Activated B cell treated with CpG ODN at 0.5 μM for 24 hours (primary cell): ENCODE measurements at regions not wholly inside any gene's neighbourhood (a gene's known extent, or its start where the extent isn't known, plus 50 kb on each side); places are given as distances from the start of the nearest gene placed in this dataset.

Source experiments
- ATAC-seq: fragments of 200-7000 bp; cut with Tn5 transposase; one replicate; pipeline ENCODE4 v1.10.0; 2021; ENCODE audit warnings: low read depth, mild to moderate bottlenecking, moderate library complexity
- CTCF ChIA-PET: fragments of 350-600 bp; sonication (Branson Sonifier 250); formaldehyde crosslinking; loops from one replicate; lab custom pipeline; 2021; ENCODE audit warnings: antibody characterized with exemption; lab: Charles Lee
- POLR2A ChIA-PET: fragments of 350-600 bp; sonication (Branson Sonifier 250); formaldehyde crosslinking; loops from one replicate; lab custom pipeline; 2021; ENCODE audit warnings: antibody characterized with exemption; lab: Charles Lee
- DNase-seq: peaks from one replicate; pipeline ENCODE4 v3.0.0; 2022
- H3K27ac Mint-ChIP-seq: one replicate; pipeline ENCODE4 v1.8.0; 2020; ENCODE audit warnings: mixed read lengths
- H3K27me3 Mint-ChIP-seq: one replicate; pipeline ENCODE4 v1.8.0; 2021; ENCODE audit warnings: mixed read lengths
- H3K36me3 Mint-ChIP-seq: one replicate; pipeline ENCODE4 v1.8.0; 2021; ENCODE audit warnings: low read depth, mixed read lengths
- H3K4me1 Mint-ChIP-seq: one replicate; pipeline ENCODE4 v1.8.0; 2021; ENCODE audit warnings: mixed read lengths
- H3K4me3 Mint-ChIP-seq: one replicate; pipeline ENCODE4 v1.8.0; 2020; ENCODE audit warnings: mild to moderate bottlenecking, mixed read lengths
- H3K9me3 Mint-ChIP-seq: one replicate; pipeline ENCODE4 v1.8.0; 2020; ENCODE audit warnings: mixed read lengths
- intact Hi-C: fragments of 100-400 bp; cut with micrococcal nuclease; formaldehyde crosslinking; loops from one replicate; pipeline ENCODE4 v1.15.1; 2024
- TF ChIP-seq, protein P1 (sequence below): fragments of 200-600 bp; IDR thresholded peaks from one replicate; pipeline ENCODE4 v1.8.0; 2022; ENCODE audit warnings: antibody characterized with exemption, mild to moderate bottlenecking

DNA sequence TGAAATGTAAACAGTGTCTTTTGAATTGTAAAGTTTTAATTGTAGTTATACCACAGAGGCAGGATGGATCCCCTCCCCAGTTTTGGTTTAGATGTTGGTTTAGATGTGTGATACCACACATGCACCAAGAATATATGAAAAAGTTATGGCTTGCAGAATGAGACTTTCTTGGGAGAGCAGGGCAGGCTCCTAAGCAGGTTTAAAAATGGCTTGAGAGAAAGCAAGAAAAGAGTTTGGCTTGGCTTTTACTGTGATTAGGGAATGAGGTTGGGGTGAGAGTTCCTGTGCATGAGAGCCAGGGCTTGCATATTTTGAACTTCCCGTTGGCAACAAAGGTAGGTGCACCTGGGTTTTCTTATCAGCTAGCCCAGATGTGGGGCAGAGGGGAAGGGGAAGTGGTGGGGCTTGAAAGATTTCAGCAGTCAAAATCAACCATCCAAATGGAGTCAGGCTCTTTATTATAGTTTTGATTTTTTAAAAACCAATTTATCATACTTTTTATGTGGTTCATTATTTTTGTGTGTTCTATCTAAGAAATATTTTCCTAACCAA is 246.9 kb downstream of the MTX2 start:
- Mint-ChIP-seq H3K27ac (no peak overlapping the region), H3K4me1 (peaks cover 3% of the 10 kb centered on the region), H3K4me3 (no peak overlapping the region), H3K27me3 (peaks cover 8% of the 10 kb centered on the region), H3K9me3 (no peaks in the 10 kb centered on the region), H3K36me3 (no peaks in the 10 kb centered on the region)
- no peak for DNase-seq
- TF ChIP-seq, protein P1, sequence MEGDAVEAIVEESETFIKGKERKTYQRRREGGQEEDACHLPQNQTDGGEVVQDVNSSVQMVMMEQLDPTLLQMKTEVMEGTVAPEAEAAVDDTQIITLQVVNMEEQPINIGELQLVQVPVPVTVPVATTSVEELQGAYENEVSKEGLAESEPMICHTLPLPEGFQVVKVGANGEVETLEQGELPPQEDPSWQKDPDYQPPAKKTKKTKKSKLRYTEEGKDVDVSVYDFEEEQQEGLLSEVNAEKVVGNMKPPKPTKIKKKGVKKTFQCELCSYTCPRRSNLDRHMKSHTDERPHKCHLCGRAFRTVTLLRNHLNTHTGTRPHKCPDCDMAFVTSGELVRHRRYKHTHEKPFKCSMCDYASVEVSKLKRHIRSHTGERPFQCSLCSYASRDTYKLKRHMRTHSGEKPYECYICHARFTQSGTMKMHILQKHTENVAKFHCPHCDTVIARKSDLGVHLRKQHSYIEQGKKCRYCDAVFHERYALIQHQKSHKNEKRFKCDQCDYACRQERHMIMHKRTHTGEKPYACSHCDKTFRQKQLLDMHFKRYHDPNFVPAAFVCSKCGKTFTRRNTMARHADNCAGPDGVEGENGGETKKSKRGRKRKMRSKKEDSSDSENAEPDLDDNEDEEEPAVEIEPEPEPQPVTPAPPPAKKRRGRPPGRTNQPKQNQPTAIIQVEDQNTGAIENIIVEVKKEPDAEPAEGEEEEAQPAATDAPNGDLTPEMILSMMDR, result no peak
- ATAC-seq, result no peak
- intact Hi-C loops, result no loop called here
- ChIA-PET POLR2A (no interaction called here), CTCF (no interaction called here)

DNA sequence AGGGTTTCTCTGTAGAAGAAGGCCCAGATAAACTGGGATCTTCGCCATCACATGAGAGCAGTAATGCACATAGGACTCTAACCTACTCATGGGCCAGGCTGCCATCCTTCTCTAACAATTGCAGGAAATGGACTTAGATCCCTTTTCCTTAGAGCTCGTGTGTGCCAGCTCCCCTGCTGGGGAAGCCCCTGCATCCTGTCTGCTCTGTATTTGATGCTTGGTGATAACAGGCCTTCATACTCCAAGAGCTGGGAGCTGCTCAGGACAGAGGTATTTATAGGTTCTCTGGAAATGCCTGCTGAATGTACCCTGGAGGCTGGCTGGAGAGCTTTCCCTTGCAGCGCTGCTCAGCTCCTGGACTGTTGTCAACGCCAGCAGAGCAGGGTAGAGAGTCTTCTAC is 249.6 kb downstream of the MTX2 start:
- H3K36me3 Mint-ChIP-seq, result no peaks in the 10 kb centered on the region
- intact Hi-C loops, result no loop called here
- peaks cover 12% of the 10 kb centered on the region for H3K27me3 Mint-ChIP-seq
- H3K4me3 Mint-ChIP-seq, result no peak overlapping the region
- H3K4me1 Mint-ChIP-seq, result peaks cover 3% of the 10 kb centered on the region
- ATAC-seq (no peak), DNase-seq (no peak)
- no peaks in the 10 kb centered on the region for H3K9me3 Mint-ChIP-seq
- no peak overlapping the region for H3K27ac Mint-ChIP-seq
- ChIA-PET CTCF (no interaction called here), POLR2A (no interaction called here)
- TF ChIP-seq, protein P1, result no peak

DNA sequence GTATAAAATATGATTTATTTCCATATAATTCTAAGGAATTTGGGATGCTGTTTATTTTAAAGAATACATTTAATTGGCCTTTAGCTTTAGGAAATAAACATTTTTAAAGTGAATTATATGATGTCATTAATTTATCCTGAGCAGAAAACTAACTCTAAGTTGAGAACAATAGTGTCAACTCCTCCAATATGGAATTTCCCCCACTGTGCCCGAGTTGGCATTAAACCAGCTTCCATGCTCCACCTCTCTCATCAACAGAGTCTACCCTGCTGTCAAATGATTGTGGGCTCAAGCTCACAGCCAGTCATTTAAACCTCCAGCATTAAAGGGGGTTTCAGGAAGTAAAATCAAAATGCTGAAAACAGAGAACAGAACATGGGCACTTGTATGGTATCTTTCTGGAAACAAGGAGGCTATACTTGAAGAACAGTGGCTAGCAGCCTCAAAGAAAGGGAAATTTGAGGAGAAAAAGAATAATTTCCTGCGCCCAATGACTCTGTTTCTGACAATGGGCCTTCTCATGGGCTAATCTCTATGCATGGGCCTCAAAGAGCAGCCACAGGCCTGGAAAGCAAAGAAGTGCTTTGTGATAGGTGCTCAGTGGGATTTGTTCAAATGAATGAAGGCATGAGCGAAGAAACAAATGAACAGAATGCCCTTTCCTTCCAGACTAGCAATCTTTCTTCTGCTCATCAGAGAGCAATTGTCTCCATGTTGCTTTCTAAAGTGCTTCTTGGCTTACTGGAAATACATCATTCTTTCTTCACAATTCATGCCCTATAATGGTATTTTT is 252.8 kb downstream of the MTX2 start:
- no peak for DNase-seq
- POLR2A ChIA-PET, result interaction anchor here (0.6 kb wide), 1 partner anchor 162 kb away, joined by 3 read pairs; no protein-coding TSS in a partner anchor
- H3K36me3 Mint-ChIP-seq, result no peaks in the 10 kb centered on the region
- TF ChIP-seq, protein P1, result no peak
- intact Hi-C loops, result no loop called here
- H3K9me3 Mint-ChIP-seq, result no peaks in the 10 kb centered on the region
- ATAC-seq, result no peak
- H3K4me1 Mint-ChIP-seq, result no peaks in the 10 kb centered on the region
- no peak overlapping the region for H3K4me3 Mint-ChIP-seq
- H3K27ac Mint-ChIP-seq, result no peak overlapping the region
- peaks cover 8% of the 10 kb centered on the region for H3K27me3 Mint-ChIP-seq
- CTCF ChIA-PET, result no interaction called here

DNA sequence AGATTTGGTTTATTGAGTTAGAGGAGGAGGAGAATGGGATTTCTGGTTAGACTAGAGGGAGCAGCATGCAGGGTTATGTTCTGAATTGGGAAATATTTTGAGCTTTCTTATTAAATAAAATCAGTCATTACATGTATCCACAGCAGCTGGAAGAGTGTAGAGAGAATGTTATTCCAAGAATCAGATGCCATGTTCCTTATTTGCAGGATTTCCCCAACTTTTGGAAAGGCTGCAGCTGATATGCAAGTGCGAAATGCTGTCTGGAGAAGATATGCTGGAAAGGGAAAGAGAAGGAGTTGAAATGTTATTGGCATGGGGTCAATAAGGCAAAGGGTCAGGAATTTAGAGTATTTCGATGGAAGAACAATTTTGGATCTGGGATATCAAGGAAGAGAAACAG is 255.8 kb downstream of the MTX2 start:
- Mint-ChIP-seq H3K27me3 (peaks cover 28% of the 10 kb centered on the region), H3K9me3 (no peaks in the 10 kb centered on the region), H3K27ac (no peak overlapping the region), H3K36me3 (no peaks in the 10 kb centered on the region), H3K4me1 (no peaks in the 10 kb centered on the region), H3K4me3 (no peak overlapping the region)
- CTCF ChIA-PET, result no interaction called here
- intact Hi-C loops, result no loop called here
- TF ChIP-seq, protein P1, result no peak
- no peak for ATAC-seq
- POLR2A ChIA-PET, result no interaction called here
- no peak for DNase-seq

DNA sequence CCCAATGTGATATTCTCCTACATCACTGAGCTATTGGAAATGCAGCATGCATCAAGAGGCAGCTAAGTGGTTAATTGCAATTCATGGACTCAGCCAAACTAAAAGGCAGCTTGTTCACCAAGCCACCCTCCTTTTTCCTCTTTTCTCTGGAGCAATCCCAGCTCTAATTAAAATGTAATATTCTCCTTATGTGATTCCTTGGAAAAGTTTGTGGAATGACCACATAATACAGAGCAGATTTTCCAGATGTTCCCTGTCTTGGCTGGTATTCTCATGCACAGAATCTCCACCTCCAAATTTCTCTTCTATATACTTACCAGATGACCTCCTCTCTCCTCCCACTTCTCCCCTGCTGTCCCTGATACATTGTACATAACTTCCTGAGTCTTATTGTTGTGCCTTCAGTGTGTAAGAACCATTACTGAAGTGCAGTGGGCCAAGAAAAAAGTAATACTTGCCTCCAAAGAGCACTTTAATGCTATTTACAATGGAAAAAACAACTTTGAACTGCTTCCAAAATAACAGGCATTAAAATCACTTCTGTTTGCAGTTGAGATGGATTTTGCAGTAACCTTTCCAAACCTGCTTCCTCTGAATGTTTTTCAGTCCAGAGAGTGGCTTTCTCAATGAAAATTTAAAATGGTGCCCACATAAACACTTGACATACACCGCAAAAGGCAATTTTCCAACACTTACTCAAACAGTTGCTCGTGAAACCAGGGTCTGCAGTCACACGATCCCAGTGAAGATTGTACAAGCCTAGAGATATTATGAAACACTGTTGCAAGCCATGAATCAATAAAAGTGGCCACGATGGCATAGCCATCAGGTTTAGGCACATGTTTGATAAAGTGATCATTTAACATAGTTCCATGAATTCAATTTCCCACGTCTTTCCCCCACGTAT is 258.0 kb downstream of the MTX2 start:
- TF ChIP-seq, protein P1, result no peak
- Mint-ChIP-seq H3K27me3 (peaks cover 28% of the 10 kb centered on the region), H3K27ac (no peak overlapping the region), H3K9me3 (no peaks in the 10 kb centered on the region), H3K36me3 (no peaks in the 10 kb centered on the region), H3K4me3 (no peak overlapping the region), H3K4me1 (no peaks in the 10 kb centered on the region)
- ChIA-PET CTCF (no interaction called here), POLR2A (no interaction called here)
- intact Hi-C loops, result no loop called here
- ATAC-seq (no peak), DNase-seq (no peak)
